ENCODE measurements at regions not wholly inside any gene's neighbourhood (a gene's known extent, or its start where the extent isn't known, plus 50 kb on each side); places are given as distances from the start of the nearest gene placed in this dataset.

DNA sequence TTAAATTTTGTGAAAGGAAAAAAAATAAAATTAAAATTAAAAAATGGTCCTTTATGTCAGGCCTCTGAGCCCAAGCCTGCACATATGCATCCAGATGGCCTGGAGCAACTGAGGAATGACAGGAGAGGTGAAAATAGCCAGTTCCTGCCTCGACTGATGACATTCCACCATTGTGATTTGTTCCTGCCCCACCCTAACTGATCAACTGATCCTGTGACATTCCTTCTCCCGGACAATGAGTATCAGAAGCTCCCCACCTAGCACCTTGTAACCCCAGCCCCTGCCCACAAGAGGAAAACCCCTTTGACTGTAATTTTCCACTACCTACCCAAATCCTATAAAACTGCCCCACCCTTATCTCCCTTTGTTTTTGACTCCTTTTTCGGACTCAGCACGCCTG, 972.2 kb upstream of the GHITM start:
- TF ChIP-seq EP300 (IDR thresholded peaks at IDR 0.05) (no peak), POLR2A (IDR thresholded peaks at IDR 0.05) (no peak), POLR2AphosphoS5 (IDR thresholded peaks at IDR 0.05) (no peak)
- TF ChIP-seq, protein P1, sequence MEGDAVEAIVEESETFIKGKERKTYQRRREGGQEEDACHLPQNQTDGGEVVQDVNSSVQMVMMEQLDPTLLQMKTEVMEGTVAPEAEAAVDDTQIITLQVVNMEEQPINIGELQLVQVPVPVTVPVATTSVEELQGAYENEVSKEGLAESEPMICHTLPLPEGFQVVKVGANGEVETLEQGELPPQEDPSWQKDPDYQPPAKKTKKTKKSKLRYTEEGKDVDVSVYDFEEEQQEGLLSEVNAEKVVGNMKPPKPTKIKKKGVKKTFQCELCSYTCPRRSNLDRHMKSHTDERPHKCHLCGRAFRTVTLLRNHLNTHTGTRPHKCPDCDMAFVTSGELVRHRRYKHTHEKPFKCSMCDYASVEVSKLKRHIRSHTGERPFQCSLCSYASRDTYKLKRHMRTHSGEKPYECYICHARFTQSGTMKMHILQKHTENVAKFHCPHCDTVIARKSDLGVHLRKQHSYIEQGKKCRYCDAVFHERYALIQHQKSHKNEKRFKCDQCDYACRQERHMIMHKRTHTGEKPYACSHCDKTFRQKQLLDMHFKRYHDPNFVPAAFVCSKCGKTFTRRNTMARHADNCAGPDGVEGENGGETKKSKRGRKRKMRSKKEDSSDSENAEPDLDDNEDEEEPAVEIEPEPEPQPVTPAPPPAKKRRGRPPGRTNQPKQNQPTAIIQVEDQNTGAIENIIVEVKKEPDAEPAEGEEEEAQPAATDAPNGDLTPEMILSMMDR (IDR thresholded peaks at IDR 0.05), result no peak
- H3K27ac ChIP-seq, result no peak overlapping the region

DNA sequence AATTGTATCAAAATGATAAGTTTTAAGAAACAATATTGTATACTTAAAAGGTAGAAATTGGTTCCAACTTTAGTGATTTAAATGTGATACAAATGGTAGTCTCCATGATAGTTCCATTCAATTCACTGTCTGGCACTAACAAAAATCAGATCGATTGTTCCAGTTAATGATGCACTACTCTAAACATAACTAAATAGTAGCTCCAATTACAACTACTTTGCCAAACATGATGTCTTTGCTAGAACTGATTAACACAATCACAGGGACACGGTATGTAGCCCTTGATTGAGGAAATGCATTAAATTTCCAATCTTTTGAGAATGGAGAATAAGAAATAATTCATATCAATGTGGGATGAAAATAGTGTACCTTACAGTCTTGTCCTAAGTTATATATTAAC, 962.4 kb upstream of the GHITM start:
- 73 to 86% methylated on average over 2 of the region's 2 CpGs for WGBS, 2 donors (ENCODE audit: low coverage in 1 of 2)
- no peak for ATAC-seq
- no peak overlapping the region for H3K27ac ChIP-seq
- no peaks in the 10 kb centered on the region for H3K36me3 ChIP-seq
- no peak for TF ChIP-seq EP300 (IDR thresholded peaks at IDR 0.05)
- TF ChIP-seq POLR2A (IDR thresholded peaks at IDR 0.05), result no peak
- TF ChIP-seq POLR2AphosphoS5 (IDR thresholded peaks at IDR 0.05), result no peak
- TF ChIP-seq, protein P1 (IDR thresholded peaks at IDR 0.05), result no peak
- H3K4me3 ChIP-seq, result no peak overlapping the region
- no peaks in the 10 kb centered on the region for H3K9me3 ChIP-seq
- no peaks in the 10 kb centered on the region for H3K27me3 ChIP-seq
- H3K4me1 ChIP-seq, result no peaks in the 10 kb centered on the region

More for the DNA sequence above, 972.2 kb upstream of the GHITM start:
- H3K36me3 ChIP-seq, result no peaks in the 10 kb centered on the region
- H3K4me3 ChIP-seq, result no peak overlapping the region
- no peaks in the 10 kb centered on the region for H3K9me3 ChIP-seq
- H3K4me1 ChIP-seq, result no peaks in the 10 kb centered on the region
- 44 to 86% methylated on average over 3 to 4 of the region's 4 CpGs for WGBS, 2 donors (ENCODE audit: low coverage in 1 of 2)
- H3K27me3 ChIP-seq, result no peaks in the 10 kb centered on the region
- no peak for ATAC-seq

DNA sequence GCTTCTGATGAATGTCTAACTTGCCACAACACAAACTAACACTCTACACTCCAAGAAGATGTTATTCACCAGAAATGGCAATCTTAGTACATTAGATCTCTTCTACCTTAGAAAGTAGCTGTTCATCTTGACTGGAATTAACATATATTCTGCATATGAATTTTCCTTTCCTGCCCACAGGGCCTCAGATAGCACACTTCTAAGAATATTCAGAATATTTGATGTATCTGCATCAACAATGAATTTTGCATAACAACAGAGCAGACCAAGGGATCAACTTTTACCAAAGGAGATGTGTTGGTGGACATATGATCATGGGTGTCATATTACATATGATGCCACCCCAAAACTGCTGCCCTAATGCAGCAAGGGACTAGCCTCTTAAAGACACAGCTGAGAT, 960.8 kb upstream of the GHITM start:
- TF ChIP-seq POLR2AphosphoS5 (IDR thresholded peaks at IDR 0.05) (no peak), POLR2A (IDR thresholded peaks at IDR 0.05) (no peak), EP300 (IDR thresholded peaks at IDR 0.05) (no peak)
- TF ChIP-seq, protein P1 (IDR thresholded peaks at IDR 0.05), result no peak
- H3K4me1 ChIP-seq, result no peaks in the 10 kb centered on the region

DNA sequence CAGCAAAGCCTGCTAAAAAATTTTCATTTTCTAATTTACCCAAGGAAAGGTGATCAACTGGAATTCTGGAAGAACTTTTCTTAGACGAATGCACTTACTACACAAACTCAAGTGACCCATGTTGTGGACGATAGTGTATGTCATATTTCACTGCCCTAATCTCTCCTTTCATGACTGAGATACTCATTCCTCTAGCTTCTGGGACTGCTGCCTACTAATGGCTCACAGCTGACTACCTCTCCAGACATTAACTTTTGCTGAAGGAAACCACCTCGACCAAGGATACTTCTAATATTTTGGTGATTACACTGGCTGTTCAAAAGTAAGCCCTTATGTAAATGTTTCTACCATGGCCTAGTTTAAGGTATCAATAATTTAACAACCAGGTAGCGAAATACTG, 959.9 kb upstream of the GHITM start:
- WGBS, 2 donors (ENCODE audit: low coverage in 1 of 2), result 60 to 68% methylated on average over 4 of the region's 4 CpGs
- no peak for ATAC-seq
- Histone ChIP-seq H3K36me3 (no peaks in the 10 kb centered on the region), H3K9me3 (no peaks in the 10 kb centered on the region), H3K4me3 (no peak overlapping the region), H3K4me1 (no peaks in the 10 kb centered on the region), H3K27me3 (no peaks in the 10 kb centered on the region), H3K27ac (no peak overlapping the region)
- no peak for TF ChIP-seq POLR2AphosphoS5 (IDR thresholded peaks at IDR 0.05)
- TF ChIP-seq, protein P1 (IDR thresholded peaks at IDR 0.05), result no peak
- TF ChIP-seq EP300 (IDR thresholded peaks at IDR 0.05), result no peak
- TF ChIP-seq POLR2A (IDR thresholded peaks at IDR 0.05), result no peak

More for the DNA sequence above, 960.8 kb upstream of the GHITM start:
- Histone ChIP-seq H3K27ac (no peak overlapping the region), H3K4me3 (no peak overlapping the region), H3K27me3 (no peaks in the 10 kb centered on the region), H3K9me3 (no peaks in the 10 kb centered on the region), H3K36me3 (no peaks in the 10 kb centered on the region)
- ATAC-seq, result no peak

DNA sequence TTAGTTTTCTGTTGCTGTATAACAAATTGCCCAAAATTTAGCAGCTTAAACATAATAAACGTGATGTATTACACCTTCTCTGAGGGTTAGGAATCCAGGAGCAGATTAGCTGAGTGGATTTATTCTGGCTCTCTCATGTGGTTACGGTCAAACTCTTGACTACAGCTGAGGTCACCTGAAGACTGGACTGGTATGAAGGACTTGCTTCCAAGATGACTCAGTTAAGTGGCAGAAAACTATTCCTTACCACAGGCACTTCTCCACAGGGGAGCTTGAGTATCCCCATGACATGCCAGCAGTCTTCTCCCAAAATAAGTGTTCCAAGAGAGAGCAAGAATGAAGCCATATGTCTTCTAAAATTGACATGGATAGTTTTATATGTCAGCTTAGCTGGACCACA, 957.2 kb upstream of the GHITM start:
- no peak for TF ChIP-seq POLR2A (IDR thresholded peaks at IDR 0.05)
- TF ChIP-seq, protein P1 (IDR thresholded peaks at IDR 0.05), result no peak
- no peak for TF ChIP-seq POLR2AphosphoS5 (IDR thresholded peaks at IDR 0.05)
- no peak for TF ChIP-seq EP300 (IDR thresholded peaks at IDR 0.05)
- H3K4me1 ChIP-seq, result no peaks in the 10 kb centered on the region
- no peak overlapping the region for H3K27ac ChIP-seq
- ATAC-seq, result no peak
- no peaks in the 10 kb centered on the region for H3K36me3 ChIP-seq
- no peaks in the 10 kb centered on the region for H3K9me3 ChIP-seq
- 64 to 92% methylated on average over 2 of the region's 2 CpGs for WGBS, 2 donors (ENCODE audit: low coverage in 1 of 2)
- H3K27me3 ChIP-seq, result no peaks in the 10 kb centered on the region
- no peak overlapping the region for H3K4me3 ChIP-seq
